HEK293T (cell line): ENCODE measurements at regions not wholly inside any gene's neighbourhood (a gene's known extent, or its start where the extent isn't known, plus 50 kb on each side); places are given as distances from the start of the nearest gene placed in this dataset.

Experiments used
- FOXA1 ChIP-seq: fragments of 450-650 bp; IDR thresholded peaks from 2 replicates; pipeline ENCODE4 v1.6.1; 2016; ENCODE audit warnings: mild to moderate bottlenecking
- FOXM1 ChIP-seq: fragments of 450-650 bp; IDR thresholded peaks from 2 replicates; pipeline ENCODE4 v1.6.1; 2017; ENCODE audit warnings: mild to moderate bottlenecking, borderline replicate concordance
- SUZ12 ChIP-seq: fragments of 450-650 bp; IDR thresholded peaks from 2 replicates; pipeline ENCODE4 v1.6.1; 2016; ENCODE audit warnings: mild to moderate bottlenecking
- ZNF384 ChIP-seq: fragments of 450-650 bp; IDR thresholded peaks from 2 replicates; pipeline ENCODE4 v1.6.1; 2016

DNA sequence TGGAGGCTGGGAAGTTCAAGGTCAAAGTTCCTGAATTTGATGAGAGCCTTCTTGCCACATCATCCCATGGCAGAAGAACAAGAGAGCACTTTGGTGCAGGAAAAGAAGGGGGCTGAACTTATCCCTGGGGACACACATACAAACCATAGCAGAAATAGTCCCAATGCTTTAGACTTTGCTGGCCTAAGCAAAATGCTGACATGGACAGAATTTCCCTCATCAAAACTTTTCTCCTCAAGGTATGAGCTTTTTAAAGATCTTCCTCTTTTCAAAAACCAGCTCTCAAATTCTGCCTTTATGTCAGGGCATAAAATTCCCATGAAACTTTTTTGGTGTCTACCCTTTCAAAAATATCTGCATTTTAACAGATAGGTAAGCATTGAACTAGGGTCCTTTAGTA is 341.8 kb upstream of the SMARCA2 start:
- no peak for TF ChIP-seq SUZ12
- TF ChIP-seq ZNF384: no peak
- no peak for TF ChIP-seq FOXM1
- TF ChIP-seq FOXA1: no peak
